ENCODE measurements at regions not wholly inside any gene's neighbourhood (a gene's known extent, or its start where the extent isn't known, plus 50 kb on each side); places are given as distances from the start of the nearest gene placed in this dataset.

DNA sequence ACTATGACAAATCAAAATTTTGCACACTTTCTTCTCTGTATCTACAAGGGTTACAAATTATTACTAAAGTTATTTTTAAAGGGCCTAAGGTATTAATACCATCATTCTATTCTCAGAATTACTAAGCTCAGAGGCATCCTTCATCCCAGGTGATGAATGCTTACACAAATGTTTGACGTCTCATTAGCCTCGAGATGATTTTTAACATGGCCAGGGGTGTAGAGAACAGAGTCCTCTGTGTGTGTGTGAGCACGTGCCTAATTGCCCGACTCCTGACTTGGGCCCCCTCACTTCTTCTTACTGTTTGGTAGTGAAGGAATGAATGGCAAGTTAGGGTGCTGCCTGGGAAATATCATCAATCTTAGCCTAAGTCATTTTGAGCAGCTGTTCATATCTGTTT is 221.1 kb downstream of the ENC1 start:
- Histone ChIP-seq H3K4me3 (no peak overlapping the region), H3K27ac (no peak overlapping the region), H3K27me3 (no peaks in the 10 kb centered on the region), H3K36me3 (no peaks in the 10 kb centered on the region), H3K4me1 (peaks cover 0 to 9% (median 2%) of the 10 kb centered on the region in 12 donors), H3K9me3 (no peaks in the 10 kb centered on the region)
- intact Hi-C loops (cut with DNase I) = no loop called here
- TF ChIP-seq CTCF (IDR thresholded peaks at IDR 0.05) = no peak
- TF ChIP-seq POLR2A (IDR thresholded peaks at IDR 0.05) = no peak
- 70 to 77% (median 75%) methylated on average over 4 of the region's 4 CpGs for WGBS, 4 donors
- DNase-seq (no peak), ATAC-seq (no peak)

- no peaks in the 10 kb centered on the region for H3K36me3 ChIP-seq
- no peaks in the 10 kb centered on the region for H3K9me3 ChIP-seq
- DNase-seq (no peak), ATAC-seq (no peak)
- H3K4me1 ChIP-seq = peaks cover 0 to 9% (median 2%) of the 10 kb centered on the region in 12 donors
- WGBS, 4 donors = 87 to 94% (median 92%) methylated on average over 2 of the region's 2 CpGs
- H3K27me3 ChIP-seq = no peaks in the 10 kb centered on the region
- TF ChIP-seq CTCF (IDR thresholded peaks at IDR 0.05) (no peak), POLR2A (IDR thresholded peaks at IDR 0.05) (no peak)
- no peak overlapping the region for H3K4me3 ChIP-seq
- intact Hi-C loops (cut with DNase I) = no loop called here
- no peak overlapping the region for H3K27ac ChIP-seq
These were observed 221.8 kb downstream of the ENC1 start for GRCh38 chr5:74418709-74419108.

DNA sequence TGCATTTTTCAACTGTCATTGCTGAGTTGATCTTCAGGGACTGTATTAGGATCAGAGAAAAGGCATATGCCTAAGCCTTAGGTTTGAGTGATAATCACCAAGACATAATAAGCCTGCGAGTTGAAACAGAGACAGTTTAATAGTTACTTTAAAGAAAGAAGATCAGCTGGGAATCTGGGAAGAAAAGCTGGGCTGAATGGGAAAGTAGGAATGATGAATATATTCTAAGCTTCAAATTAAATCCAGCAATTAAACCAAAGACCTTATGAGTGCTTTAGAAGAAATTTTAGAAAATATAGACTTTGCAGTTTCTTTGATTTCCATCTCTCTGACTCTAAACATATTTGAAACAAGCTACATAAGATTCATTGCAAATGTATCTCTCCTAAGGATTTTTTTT is 222.3 kb downstream of the ENC1 start:
- no peak overlapping the region for H3K4me3 ChIP-seq
- H3K9me3 ChIP-seq = no peaks in the 10 kb centered on the region
- no peak overlapping the region for H3K27ac ChIP-seq
- TF ChIP-seq POLR2A (IDR thresholded peaks at IDR 0.05) (no peak), CTCF (IDR thresholded peaks at IDR 0.05) (no peak)
- DNase-seq = no peak
- no peak for ATAC-seq
- peaks cover 0 to 9% (median 2%) of the 10 kb centered on the region in 12 donors for H3K4me1 ChIP-seq
- 94 to 98% (median 97%) methylated on average over 1 of the region's 1 CpG for WGBS, 4 donors
- intact Hi-C loops (cut with DNase I) = no loop called here
- H3K27me3 ChIP-seq = no peaks in the 10 kb centered on the region
- H3K36me3 ChIP-seq = no peaks in the 10 kb centered on the region

DNA sequence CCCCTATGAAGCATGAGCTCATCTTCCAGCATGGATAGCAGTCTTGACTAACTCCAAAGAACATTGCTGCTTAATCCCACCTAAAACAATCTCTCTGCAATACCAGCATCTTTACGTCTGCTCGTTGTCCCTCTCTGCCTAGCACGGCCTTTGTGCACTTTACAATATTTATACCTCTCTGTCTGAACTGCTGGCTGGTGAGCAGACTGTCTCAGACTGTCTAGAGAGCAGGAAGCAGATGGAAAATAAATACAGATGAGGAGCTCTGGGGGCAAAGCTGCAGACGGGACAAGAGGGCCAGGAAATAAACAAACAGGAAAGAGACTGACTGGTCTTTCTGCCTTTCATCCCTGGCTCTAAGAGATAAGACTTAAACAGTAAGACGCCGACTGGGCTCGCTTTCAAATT is 224.8 kb downstream of the ENC1 start:
- DNase-seq (no peak), ATAC-seq (peak in 1 of 4 donors; percentile 46)
- H3K9me3 ChIP-seq = no peaks in the 10 kb centered on the region
- no peak overlapping the region for H3K4me3 ChIP-seq
- peaks cover 0 to 9% (median 2%) of the 10 kb centered on the region in 12 donors for H3K4me1 ChIP-seq
- TF ChIP-seq POLR2A (IDR thresholded peaks at IDR 0.05) (no peak), CTCF (IDR thresholded peaks at IDR 0.05) (no peak)
- WGBS, 4 donors = 20 to 25% (median 22%) methylated on average over 7 of the region's 7 CpGs
- H3K27ac ChIP-seq = no peak overlapping the region
- no peaks in the 10 kb centered on the region for H3K36me3 ChIP-seq
- no peaks in the 10 kb centered on the region for H3K27me3 ChIP-seq
- intact Hi-C loops (cut with DNase I) = no loop called here
